Right atrium auricular region (tissue), 2 donors: ENCODE measurements at regions not wholly inside any gene's neighbourhood (a gene's known extent, or its start where the extent isn't known, plus 50 kb on each side); places are given as distances from the start of the nearest gene placed in this dataset.

ENCODE experiments used
- DNase-seq: peaks from one replicate; pipeline ENCODE4 v3.0.0-alpha.2; 2019; ENCODE audit warnings: low spot score
- H3K27ac ChIP-seq, 2 donors: fragments of 200-600 bp; sonication (generic); 1 replicate in 1 of 2; 2 replicates in 1 of 2; pipeline ENCODE4 v1.5.1; 2016 to 2019
- H3K27me3 ChIP-seq, 2 donors: fragments of 200-600 bp; sonication (generic); one replicate each; pipeline versions ENCODE4 v1.5.1 to v1.6.0; 2017 to 2019
- H3K36me3 ChIP-seq: fragments of 200-600 bp; sonication (generic); one replicate; pipeline ENCODE4 v1.5.1; 2016
- H3K4me1 ChIP-seq, 2 donors: fragments of 200-600 bp; sonication (generic); one replicate each; pipeline versions ENCODE4 v1.5.1 to v1.6.0; 2017 to 2019
- H3K4me3 ChIP-seq, 2 donors: fragments of 200-600 bp; sonication (generic); 1 replicate in 1 of 2; 2 replicates in 1 of 2; pipeline ENCODE4 v1.5.1; 2017 to 2019; ENCODE audit warnings: mild to moderate bottlenecking in 1 of 2, moderate library complexity in 1 of 2
- H3K9me3 ChIP-seq, 2 donors: fragments of 200-600 bp; sonication (generic); one replicate each; pipeline ENCODE4 v1.5.1; 2019
- TF ChIP-seq, protein P1 (sequence below), 2 donors: fragments of 200-600 bp; sonication (generic); IDR thresholded peaks; one replicate each; pipeline ENCODE4 v1.5.1; 2019; ENCODE audit warnings: antibody characterized with exemption in 2 of 2

DNA sequence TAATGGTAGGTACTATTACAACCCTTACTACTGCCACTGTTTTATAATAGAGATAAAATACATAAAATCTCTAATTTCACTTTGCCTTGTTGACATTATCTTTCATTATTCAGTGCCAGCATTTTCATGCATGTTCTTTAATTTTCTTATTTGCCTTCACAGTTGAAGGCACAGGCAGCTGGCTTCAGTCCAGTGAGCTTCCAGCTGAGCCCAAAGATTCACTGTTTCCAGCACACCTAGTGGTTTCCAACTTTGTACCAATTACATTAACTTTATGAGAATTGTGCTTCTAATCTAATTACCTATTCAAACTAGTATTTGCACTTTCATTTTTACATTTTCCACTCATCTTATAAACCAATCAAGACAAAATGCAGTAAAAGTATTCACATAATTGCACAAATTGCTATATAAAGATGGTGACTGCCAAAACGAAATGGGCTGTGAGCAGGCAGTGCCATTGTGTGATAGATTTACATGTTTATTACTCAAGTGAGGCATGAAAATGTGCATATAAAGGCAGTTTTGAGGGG, 228.3 kb downstream of the MFSD1 start:
- DNase-seq, result no peak
- no peaks in the 10 kb centered on the region for H3K27me3 ChIP-seq
- H3K4me3 ChIP-seq, result no peak overlapping the region
- no peaks in the 10 kb centered on the region for H3K4me1 ChIP-seq
- no peaks in the 10 kb centered on the region for H3K36me3 ChIP-seq
- TF ChIP-seq, protein P1, sequence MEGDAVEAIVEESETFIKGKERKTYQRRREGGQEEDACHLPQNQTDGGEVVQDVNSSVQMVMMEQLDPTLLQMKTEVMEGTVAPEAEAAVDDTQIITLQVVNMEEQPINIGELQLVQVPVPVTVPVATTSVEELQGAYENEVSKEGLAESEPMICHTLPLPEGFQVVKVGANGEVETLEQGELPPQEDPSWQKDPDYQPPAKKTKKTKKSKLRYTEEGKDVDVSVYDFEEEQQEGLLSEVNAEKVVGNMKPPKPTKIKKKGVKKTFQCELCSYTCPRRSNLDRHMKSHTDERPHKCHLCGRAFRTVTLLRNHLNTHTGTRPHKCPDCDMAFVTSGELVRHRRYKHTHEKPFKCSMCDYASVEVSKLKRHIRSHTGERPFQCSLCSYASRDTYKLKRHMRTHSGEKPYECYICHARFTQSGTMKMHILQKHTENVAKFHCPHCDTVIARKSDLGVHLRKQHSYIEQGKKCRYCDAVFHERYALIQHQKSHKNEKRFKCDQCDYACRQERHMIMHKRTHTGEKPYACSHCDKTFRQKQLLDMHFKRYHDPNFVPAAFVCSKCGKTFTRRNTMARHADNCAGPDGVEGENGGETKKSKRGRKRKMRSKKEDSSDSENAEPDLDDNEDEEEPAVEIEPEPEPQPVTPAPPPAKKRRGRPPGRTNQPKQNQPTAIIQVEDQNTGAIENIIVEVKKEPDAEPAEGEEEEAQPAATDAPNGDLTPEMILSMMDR (IDR thresholded peaks at IDR 0.05), result no peak
- H3K27ac ChIP-seq, result no peak overlapping the region
- H3K9me3 ChIP-seq, result no peaks in the 10 kb centered on the region

DNA sequence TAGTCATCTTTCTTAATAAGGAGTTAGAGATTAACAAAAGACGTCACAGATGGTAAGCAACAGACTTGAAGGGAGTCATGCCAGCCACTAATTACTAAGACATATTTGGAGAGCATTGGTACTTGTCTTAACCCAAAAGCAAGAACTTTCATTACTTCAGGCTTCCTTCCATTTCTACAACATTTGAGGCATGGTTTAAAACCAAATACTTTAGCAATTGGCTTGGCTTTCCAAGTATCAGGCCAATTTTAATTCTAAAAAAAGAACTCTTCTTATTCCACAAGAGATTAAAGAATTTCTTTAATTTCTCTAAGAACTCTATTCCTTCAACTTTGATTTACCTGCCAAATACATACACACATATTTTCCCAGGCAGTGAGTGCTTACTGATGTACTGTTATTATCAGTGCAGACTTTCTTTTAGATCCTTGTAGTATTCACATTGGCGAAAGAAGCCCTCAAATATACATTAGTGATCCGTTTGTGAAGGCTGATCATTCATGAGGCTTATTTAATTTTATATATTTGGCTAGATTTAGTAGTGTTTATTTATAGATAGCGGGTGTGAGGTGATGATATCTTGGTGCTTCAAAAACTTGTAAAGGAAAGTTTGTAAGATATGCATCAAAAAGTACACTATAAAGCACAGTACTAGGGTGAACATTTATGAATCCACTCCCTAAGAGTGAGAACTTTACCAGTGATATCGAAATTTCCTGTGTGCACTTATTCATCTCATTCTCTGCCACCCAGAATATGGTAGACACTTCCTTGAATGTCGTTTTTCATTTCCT, 229.2 kb downstream of the MFSD1 start:
- no peaks in the 10 kb centered on the region for H3K4me1 ChIP-seq
- TF ChIP-seq, protein P1 (IDR thresholded peaks at IDR 0.05), result no peak
- H3K9me3 ChIP-seq, result no peaks in the 10 kb centered on the region
- DNase-seq, result no peak
- H3K36me3 ChIP-seq, result no peaks in the 10 kb centered on the region
- no peaks in the 10 kb centered on the region for H3K27me3 ChIP-seq
- no peak overlapping the region for H3K4me3 ChIP-seq
- no peak overlapping the region for H3K27ac ChIP-seq

GRCh38 chr3:159032311-159032710, 230.5 kb downstream of the MFSD1 start:
- Histone ChIP-seq H3K4me3 (no peak overlapping the region), H3K27ac (no peak overlapping the region), H3K27me3 (no peaks in the 10 kb centered on the region), H3K4me1 (no peaks in the 10 kb centered on the region), H3K9me3 (no peaks in the 10 kb centered on the region), H3K36me3 (no peaks in the 10 kb centered on the region)
- TF ChIP-seq, protein P1 (IDR thresholded peaks at IDR 0.05), result no peak
- no peak for DNase-seq

DNA sequence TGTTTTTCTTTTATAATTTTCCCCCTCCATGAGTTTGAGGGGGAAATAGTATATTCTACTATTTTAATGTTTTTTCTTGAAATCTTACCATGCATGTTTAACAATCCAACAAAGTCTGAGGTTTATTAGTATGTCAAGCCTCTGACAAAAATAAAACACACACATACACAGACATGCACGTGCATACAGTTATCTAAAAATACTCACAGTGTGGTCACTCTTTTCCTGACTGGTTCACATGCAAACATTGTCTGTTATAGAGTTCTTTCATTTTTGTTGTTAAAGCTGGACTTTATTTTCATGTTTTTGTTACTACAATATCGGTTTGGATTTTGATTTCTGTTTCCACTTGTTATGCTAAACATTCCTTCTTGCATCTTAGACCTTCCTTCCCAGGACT, 236.6 kb downstream of the MFSD1 start:
- H3K27me3 ChIP-seq, result no peaks in the 10 kb centered on the region
- TF ChIP-seq, protein P1 (IDR thresholded peaks at IDR 0.05), result no peak

GRCh38 chr3:159039286-159039685, 237.4 kb downstream of the MFSD1 start:
- no peaks in the 10 kb centered on the region for H3K27me3 ChIP-seq
- DNase-seq, result no peak
- no peaks in the 10 kb centered on the region for H3K36me3 ChIP-seq
- no peaks in the 10 kb centered on the region for H3K4me1 ChIP-seq
- no peak overlapping the region for H3K4me3 ChIP-seq
- H3K9me3 ChIP-seq, result no peaks in the 10 kb centered on the region
- TF ChIP-seq, protein P1 (IDR thresholded peaks at IDR 0.05), result no peak
- no peak overlapping the region for H3K27ac ChIP-seq

More for the DNA sequence above, 236.6 kb downstream of the MFSD1 start:
- DNase-seq, result no peak
- H3K36me3 ChIP-seq, result no peaks in the 10 kb centered on the region
- H3K4me1 ChIP-seq, result no peaks in the 10 kb centered on the region
- H3K9me3 ChIP-seq, result no peaks in the 10 kb centered on the region
- H3K4me3 ChIP-seq, result no peak overlapping the region
- H3K27ac ChIP-seq, result no peak overlapping the region
